CD4-positive, alpha-beta T cell treated with Interleukin-12 subunit alpha and Interleukin-12 subunit beta, for 1 hour (primary cell): ENCODE measurements at regions not wholly inside any gene's neighbourhood (a gene's known extent, or its start where the extent isn't known, plus 50 kb on each side); places are given as distances from the start of the nearest gene placed in this dataset.
"Not testable (repeated sequence)": the region's sequence is repeated elsewhere in the genome, so short reads cannot be mapped to it uniquely, and the experiment has no call there.

ENCODE experiments used
- DNase-seq: peaks from one replicate; pipeline ENCODE4 v3.0.0-alpha.2; 2020

DNA sequence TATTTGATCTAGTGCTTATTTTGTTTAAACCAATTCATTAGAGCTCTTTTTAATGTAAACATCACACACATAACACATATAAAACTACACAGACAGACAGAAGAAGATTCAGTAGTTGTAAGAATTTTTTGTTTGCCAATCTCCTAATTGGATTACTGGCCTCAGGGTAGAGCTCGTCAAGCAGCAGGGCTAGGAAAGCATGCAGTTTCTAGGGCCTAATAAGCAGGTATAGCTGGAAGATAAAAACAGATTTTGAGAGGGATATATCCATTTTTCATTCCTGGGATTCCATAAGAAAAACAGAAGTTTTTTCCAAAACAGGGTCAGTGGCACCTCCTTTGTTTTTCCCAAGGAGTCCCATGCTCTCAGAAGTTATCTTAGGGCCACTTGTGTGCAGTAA, 265.2 kb upstream of the SGO1 start:
- DNase-seq = no peak

DNA sequence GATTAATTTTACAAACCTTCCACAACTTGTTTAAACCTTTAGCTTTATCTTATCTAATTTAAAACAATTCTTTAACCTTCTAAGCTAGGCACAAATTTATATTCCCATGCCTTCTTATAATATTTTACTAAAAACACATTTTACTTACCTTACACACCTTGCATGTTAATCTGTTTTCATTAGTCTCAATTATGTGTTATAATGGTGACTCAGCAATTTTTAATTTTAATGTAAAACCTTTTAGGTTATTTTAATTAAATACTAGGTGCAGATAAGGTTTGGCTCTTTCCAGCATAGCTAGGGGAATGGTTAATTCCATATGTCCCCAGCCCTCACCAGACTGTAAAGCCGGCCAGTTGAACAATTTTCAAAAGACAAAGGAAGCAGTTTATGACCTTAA, 264.6 kb upstream of the SGO1 start:
- no peak for DNase-seq

GRCh38 chr3:20442846-20443245, 256.8 kb upstream of the SGO1 start:
- DNase-seq = no peak

GRCh38 chr3:20427268-20427667, 241.3 kb upstream of the SGO1 start:
- not testable (repeated sequence) for DNase-seq

DNA sequence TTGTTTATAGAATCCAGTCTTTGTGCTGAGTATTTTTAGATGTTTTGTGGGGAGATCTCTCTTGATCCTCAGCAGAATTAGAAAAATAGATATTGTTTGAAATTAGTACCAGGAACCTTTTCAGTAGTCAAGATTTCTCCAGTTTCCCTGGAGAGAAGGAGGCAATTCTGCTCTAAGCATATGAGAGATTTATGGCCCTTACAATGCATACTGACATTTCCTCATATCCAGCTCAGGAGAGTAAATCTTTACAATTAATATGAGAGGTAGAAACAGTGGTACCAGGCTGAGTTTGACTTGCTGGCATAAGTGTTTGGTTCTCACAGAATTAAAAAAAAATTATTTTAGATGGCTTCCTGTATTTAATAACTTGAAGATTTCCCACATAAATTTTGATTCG, 239.1 kb upstream of the SGO1 start:
- no peak for DNase-seq

GRCh38 chr3:20424086-20424485, 238.1 kb upstream of the SGO1 start:
- DNase-seq = no peak

GRCh38 chr3:20422391-20422790, 236.4 kb upstream of the SGO1 start:
- DNase-seq = no peak

DNA sequence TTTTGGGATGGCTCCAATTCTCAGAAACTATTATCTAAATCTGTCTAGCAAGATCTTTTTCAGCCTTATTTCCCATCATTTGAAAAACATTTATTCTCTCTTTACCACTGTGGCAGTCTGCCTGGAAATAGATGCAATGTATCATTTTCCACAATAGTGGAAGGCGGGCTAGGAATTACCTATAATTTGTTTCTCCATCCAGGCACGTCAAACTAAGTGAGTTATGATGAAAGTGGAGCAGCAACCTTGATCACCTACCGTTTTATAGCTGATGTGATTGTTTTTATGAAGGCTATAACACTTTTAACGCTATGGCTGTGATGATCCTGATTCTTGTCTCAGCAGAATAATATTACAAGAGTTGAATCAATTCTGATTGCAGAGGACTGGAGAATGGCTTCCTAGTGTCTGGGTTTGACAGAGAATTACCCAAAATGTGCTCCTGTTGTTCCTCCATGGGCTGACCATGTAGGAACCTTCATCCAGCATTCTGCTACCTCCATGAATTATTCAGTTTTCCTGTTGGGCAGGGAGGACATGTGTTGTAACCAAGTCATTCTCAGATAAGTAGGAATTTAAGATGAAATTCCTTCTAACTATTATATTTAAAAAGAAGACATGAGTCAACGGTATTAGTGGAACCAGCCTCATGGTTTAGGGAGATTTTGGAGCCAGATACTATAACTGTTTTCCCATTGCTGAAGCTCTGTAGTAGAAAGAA, 231.5 kb upstream of the SGO1 start:
- no peak for DNase-seq

GRCh38 chr3:20406611-20407011, 220.6 kb upstream of the SGO1 start:
- no peak for DNase-seq

GRCh38 chr3:20405744-20406143, 219.7 kb upstream of the SGO1 start:
- DNase-seq = no peak

DNA sequence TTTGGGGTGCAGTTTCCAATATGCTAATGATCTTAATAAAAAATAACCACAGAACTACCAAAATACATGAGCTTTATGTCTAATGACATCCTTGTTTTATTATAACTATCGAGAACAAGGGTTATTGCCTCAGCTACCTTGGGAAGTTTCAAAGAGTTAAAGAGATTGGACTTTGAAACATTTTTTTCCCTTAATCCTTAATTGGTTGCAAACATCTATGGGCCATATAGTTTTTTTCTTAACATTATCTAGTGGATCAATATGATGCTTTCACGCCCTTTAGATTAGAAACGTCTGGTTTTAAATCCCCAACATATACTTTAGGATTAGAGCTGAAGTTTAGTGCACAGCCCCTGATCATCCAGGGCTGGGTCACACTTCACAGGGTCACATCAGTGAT, 219.2 kb upstream of the SGO1 start:
- no peak for DNase-seq

- DNase-seq = no peak
Observed at GRCh38 chr3:20404741-20405100, 218.7 kb upstream of the SGO1 start.

- no peak for DNase-seq
Observed at GRCh38 chr3:20403986-20404740, 218.2 kb upstream of the SGO1 start.

DNA sequence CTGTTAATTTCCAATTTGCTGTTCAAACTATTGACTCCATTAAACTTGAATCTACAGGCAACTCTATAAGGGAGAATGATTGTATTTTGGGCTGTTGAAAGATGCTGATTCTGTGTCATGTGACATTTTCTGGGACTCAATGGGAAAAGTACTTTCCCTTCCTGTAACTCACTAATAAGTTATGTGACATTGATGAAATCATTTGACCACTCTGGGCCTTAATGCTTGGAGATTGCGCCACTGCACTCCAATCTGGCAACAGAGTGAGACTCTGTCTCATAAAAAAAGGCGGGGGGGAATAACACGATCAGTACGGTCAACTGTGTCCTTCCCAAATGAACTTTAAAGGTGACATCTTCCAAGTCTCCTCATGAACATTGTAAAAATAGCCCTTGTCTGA, 215.2 kb upstream of the SGO1 start:
- no peak for DNase-seq

DNA sequence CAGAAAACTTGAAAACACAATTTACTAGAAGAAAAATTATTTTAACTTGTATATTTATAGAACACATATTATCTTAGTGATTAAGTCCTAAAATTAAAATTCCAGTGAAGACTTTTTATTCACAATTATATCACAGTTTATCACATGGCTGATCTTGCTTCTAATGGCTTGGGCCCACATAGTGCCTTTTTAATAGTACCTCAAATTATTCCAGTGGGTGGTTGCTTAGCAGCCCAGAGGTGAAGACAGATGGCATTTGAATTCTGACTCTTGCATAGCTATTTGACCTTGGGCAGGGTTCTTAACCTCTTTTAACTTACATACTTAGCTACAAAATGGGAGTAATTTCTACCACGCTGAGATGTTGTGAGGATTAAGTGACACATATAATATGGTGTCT, 214.7 kb upstream of the SGO1 start:
- DNase-seq = no peak

DNA sequence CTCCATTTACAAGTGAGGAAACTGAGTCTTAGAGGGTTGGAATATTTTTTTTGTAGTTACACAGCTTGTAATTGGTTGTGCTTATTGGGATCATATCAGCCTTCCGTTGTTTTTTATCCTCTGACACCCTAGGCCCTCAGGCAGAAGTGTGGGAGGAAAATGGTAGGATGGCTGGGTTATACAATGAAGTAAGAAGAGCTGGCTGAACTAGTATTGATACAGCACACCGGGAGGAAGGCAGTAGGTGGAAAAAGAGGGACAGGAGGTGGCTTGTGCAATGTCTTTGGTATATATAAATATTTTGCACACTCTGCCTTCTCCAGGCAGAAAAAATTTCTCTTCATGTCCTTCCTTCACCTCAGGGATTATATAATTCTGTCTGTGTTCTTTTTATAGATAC, 214.3 kb upstream of the SGO1 start:
- DNase-seq = no peak

DNA sequence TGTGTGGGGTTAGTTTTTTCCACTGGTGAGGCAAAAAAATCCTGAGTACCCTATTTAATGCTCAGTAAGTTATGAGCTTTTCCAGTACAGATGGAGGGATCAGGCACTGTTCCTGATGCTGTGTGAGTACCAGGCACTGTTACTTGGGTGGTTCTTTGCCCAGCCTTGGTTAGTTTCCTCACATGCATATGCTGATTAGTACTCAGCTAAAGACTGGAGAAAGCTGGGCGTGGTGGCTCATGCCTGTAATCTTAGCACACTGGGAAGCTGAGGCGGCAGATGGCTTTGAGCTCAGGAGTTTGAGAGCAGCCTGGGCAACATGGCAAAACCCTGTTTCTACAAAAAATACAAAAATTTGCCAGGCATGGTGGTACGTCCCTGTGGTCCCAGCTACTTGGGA, 210.3 kb upstream of the SGO1 start:
- DNase-seq = no peak

- no peak for DNase-seq
Observed at GRCh38 chr3:20395692-20396091, 209.7 kb upstream of the SGO1 start.

DNA sequence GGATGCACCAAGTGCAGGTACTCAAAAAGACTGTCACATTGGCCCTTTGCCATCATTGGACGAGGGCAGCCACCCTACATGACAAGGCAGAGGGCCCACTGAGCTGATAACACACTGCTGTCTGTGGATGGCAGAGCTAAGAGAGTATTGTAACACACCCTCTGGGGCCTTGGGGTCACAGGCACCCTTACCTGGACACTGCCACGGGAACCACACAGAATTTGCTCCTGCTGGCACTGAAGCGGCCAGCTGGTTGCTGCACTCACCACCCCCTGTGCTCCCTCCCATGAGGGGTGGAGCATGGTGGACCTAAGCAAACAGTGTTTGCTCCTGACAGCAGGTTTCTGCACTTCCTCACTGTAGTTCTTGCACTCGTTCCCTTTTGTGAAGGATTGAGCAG, 208.2 kb upstream of the SGO1 start:
- DNase-seq = no peak

DNA sequence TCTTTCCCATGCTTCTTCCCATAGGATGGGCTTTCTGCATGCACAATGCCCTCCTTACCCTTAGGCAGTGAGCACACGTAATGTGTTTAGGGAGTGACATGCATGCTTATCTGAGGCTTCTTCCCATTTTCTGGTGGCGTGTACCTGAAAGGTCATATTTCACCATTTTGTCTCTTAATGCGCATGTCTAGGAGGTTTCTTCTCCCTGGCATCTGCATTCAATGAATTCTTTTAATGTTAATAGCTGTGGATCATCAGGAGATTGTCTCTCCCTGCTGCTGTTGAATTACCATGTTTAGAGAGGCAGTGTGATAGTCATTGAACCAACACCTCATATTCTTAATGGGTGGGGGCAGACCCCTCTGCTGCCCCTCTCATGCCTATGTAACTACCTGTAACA, 205.6 kb upstream of the SGO1 start:
- DNase-seq = no peak

GRCh38 chr3:20388971-20389370, 203.0 kb upstream of the SGO1 start:
- DNase-seq = no peak

DNA sequence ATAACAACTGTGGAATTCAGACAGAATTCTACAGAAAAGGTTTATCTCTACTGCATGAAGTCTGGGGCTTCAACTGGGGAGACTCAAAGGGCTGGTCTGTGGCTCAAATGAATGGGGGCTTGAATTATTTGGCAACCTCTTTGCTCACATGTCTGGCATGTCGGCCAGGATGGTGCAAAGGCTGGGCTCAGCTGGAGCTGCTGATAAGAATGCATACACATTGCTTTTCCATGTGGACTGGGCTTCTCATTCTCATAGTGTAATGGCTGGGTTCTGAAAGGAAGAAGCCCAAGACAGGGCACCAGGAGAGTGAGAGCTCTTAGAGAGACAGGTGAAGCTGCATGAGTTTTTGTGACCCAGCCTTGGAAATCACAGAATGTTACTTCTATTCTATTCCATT, 194.3 kb upstream of the SGO1 start:
- no peak for DNase-seq

DNA sequence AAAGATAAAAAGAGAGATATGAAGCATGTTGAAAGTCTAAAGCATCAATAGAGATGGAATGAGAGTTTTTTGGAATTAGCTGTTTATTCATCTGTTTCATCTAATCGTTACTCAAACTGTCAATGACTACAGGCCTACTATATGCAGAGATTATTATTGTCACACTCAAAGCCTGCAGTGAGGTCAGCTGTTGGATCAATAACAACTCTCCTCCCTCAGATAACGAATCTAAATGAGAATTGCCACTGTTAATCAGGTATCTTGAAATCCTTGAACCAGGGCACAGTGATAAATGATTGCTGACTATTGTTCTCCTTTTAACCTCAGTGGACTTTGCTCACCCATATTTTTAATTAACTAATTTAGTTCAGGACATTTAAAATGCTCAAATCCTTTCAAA, 192.3 kb upstream of the SGO1 start:
- no peak for DNase-seq

DNA sequence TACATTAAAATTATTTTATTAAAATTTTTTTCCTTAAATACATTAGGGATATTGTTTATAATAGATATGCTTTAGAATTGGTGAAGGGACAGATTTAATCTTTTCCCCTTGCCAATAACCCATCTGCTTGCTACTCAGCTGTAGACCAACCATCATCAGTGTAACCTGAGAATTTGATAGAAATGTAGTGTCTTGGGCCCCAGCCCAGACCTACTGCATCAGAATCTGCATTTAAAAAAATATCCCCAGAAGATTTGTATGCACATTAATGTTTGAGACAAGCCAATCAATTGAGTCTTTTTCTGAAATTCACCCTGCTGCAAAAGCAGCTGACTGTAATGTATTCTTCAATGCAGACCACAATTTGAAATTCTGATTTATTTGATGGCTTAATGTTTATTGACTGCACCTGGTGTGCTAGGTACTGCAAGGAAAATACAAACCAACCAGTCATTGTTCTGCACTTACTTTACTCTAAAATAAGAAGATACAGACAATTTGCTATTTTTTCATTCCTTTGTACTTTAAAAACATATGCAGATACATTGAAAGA, 190.7 kb upstream of the SGO1 start:
- no peak for DNase-seq

DNA sequence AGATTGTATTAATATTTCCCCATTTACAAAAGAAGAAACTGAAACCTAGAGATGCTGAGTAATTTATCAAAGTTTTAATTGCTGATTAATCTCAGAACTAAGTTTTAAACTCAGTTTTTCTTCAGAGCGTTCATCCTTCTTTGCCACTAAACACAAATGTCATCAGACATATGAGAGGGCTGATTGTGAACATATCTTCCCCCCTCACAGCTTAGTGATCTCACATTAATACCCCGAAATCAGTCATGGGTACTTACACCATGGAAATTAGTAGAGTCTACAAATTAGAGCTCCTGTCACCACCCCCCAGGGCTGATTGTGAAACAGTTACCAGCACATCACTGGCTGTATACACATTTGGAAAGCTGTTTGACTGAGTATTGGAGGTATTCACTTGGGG, 189.3 kb upstream of the SGO1 start:
- DNase-seq = no peak
